AG09319 (cell line): ENCODE measurements at regions not wholly inside any gene's neighbourhood (a gene's known extent, or its start where the extent isn't known, plus 50 kb on each side); places are given as distances from the start of the nearest gene placed in this dataset.
"Not testable (repeated sequence)": the region's sequence is repeated elsewhere in the genome, so short reads cannot be mapped to it uniquely, and the experiment has no call there.

Source experiments
- DNase-seq: peaks from one replicate; pipeline ENCODE4 v3.0.0-alpha.2; 2010; ENCODE audit warnings: low read depth; ENCODE audit errors: extremely low read depth
- TF ChIP-seq, protein P1 (sequence below): IDR thresholded peaks from 2 replicates; pipeline ENCODE4 v1.5.1; 2011; ENCODE audit warnings: low read depth, mild to moderate bottlenecking, inconsistent platforms, low read length, moderate library complexity

DNA sequence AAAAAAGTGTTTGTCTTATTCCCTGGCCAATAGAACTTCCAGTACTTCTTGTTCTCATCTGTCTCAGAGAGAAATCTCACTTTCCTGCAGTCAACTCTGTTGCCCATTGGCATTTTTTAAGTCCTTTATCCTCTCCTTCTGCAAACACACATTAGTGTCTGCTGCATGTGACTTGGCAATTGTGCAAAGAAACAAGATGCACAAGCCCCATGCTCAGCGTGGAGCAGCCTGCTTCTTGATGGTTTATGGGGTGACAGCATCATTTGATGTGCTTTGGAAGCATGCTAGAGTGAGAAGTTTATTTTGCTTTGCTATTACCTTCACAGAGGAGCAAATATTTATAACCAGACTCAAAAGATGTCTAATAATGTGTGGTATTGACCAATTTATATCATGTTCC, 238.2 kb downstream of the FAT3 start:
- TF ChIP-seq, protein P1, sequence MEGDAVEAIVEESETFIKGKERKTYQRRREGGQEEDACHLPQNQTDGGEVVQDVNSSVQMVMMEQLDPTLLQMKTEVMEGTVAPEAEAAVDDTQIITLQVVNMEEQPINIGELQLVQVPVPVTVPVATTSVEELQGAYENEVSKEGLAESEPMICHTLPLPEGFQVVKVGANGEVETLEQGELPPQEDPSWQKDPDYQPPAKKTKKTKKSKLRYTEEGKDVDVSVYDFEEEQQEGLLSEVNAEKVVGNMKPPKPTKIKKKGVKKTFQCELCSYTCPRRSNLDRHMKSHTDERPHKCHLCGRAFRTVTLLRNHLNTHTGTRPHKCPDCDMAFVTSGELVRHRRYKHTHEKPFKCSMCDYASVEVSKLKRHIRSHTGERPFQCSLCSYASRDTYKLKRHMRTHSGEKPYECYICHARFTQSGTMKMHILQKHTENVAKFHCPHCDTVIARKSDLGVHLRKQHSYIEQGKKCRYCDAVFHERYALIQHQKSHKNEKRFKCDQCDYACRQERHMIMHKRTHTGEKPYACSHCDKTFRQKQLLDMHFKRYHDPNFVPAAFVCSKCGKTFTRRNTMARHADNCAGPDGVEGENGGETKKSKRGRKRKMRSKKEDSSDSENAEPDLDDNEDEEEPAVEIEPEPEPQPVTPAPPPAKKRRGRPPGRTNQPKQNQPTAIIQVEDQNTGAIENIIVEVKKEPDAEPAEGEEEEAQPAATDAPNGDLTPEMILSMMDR = no peak
- no peak for DNase-seq

DNA sequence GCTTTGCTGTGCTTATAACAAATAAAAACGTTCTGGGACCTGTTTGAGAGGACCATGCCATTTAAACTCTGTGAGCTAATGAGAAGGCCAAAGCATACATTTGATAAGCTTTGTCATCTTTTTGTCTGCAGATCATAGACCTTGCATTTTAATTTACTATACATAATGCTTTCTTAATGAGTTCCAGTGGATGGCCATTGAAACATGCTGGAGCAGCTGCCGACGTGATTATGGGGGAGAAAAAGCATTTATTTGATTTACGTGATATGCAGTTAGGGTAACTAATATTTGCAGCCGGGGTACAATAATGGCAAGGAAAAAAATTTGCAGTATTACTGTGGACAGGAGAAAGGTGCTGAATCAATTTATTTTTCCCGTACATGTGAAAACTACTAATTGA, 240.2 kb downstream of the FAT3 start:
- no peak for DNase-seq
- TF ChIP-seq, protein P1 = no peak

DNA sequence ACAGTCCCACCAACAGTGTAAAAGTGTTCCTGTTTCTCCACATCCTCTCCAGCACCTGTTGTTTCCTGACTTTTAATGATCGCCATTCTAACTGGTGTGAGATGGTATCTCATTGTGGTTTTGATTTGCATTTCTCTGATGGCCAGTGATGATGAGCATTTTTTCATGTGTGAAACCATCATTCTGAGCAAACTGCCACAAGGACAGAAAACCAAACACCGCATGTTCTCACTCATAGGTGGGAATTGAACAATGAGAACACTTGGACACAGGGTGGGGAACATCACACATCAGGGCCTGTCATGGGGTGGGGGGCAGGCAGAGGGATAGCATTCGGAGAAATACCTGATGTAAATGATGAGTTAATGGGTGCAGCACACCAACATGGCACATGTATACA, 240.8 kb downstream of the FAT3 start:
- not testable (repeated sequence) for DNase-seq

DNA sequence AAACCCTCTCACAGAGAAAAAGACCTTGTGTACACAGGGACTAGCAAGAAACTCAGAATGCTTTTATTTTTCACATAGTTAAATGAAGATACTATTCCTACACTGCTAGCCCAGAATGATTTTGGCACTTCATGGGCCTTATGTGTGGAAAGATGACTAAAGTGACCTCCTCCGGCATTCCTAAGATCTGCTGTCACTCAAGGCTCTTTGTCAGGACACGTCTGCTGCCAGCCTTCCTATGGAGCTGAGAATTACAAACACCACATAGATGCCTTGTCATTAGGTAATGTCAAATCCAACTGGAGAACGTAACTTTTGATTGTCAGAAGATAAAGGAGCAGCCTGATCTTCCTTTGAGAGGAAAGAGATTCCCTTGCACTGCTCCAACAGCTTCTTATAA, 249.1 kb downstream of the FAT3 start:
- no peak for DNase-seq

DNA sequence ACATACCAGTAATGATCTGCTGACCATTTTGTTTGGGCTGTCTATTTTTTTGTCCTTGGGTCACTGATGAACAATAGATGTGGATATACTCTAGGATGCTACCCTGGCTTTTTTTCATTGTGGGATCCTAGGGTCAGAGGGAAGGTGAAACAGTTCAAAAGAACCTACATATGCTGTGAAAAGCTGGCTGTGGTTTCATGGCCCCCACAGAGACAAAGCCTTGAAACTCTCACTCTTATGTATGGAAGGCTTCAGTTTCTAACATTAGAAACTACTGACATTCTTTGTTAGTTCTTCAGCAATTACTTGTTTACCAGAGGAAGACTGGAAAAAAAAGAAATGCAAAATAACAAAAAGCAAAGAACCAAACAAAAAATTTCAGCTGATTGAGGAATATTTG, 250.7 kb downstream of the FAT3 start:
- DNase-seq = no peak
- TF ChIP-seq, protein P1 = no peak

More for the DNA sequence above, 249.1 kb downstream of the FAT3 start:
- TF ChIP-seq, protein P1 = no peak

DNA sequence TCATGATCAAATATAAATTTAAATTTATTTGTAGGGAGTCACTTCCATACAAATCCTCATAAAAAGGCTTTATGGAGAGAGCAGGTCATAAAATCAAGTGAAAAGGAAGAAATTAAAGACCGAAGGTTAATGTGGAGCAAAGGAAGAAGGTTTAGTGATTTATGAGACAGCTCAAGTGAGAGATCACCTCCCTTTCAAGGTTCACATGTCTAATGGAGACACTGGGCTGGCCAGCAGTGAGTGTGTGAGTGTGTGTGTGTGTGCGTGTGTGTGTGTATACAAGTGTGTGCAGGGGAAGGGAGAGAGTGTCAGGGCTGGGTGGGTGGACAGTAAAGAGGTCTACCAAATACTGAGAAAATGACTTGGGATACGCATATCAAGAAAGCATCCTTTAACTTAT, 251.2 kb downstream of the FAT3 start:
- no peak for DNase-seq
- TF ChIP-seq, protein P1 = no peak

DNA sequence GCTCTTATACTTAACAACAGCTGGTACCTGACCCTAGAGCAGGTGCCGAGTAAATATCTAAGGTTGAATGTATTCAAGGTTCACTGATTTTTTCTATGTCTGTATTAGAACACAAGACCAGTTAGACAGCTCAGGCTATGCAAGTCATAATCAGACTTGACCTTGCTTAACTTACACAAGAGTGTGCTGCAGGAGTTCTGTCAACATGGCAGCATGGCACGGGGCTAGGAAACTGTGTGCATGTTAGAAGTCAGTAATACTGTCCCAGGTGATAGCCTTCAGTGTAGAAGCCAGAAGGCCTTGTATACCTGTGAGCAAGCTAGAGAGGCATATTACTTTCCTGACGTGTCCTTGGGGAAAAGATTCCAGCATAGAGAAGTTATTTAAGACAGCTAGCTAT, 253.1 kb downstream of the FAT3 start:
- TF ChIP-seq, protein P1 = no peak
- no peak for DNase-seq

DNA sequence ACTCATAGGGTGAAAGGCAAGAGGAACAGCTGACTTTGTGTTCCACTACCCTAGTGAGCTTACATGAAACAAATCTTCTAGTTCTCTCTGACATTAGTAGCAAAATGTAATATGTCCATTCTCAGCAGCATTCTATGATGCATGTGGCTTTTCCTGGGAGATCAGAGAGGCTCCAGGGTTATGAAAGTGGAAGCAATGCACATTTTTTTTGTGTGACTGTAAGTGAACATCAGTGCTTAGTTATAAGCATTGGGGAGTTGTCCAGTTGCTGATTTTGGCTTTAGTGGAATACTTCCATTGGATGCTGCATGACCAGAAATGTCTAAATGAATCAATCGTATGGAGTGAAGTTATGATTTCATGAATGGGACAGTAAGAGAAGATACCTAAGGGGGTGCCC, 255.9 kb downstream of the FAT3 start:
- DNase-seq = no peak
- TF ChIP-seq, protein P1 = no peak
